Fibroblast of mammary gland (primary cell): ENCODE measurements at regions not wholly inside any gene's neighbourhood (a gene's known extent, or its start where the extent isn't known, plus 50 kb on each side); places are given as distances from the start of the nearest gene placed in this dataset.
A peak's percentile ranks its signal among the peaks of the same experiment; 100 is the strongest.

Experiments used
- DNase-seq: peaks from one replicate; pipeline ENCODE4 v3.0.0-alpha.2; 2010; ENCODE audit warnings: low read depth
- H3K4me3 ChIP-seq: 2 replicates; pipeline ENCODE4 v1.5.1; 2011; ENCODE audit warnings: low read depth, mild to moderate bottlenecking, low read length, moderate library complexity; ENCODE audit not compliant: control insufficient read depth
- CTCF ChIP-seq: conservative IDR thresholded peaks from 2 replicates; pipeline ENCODE4 v1.5.1; 2011; ENCODE audit warnings: low read depth, low read length, inconsistent platforms; ENCODE audit not compliant: control insufficient read depth, insufficient read depth

DNA sequence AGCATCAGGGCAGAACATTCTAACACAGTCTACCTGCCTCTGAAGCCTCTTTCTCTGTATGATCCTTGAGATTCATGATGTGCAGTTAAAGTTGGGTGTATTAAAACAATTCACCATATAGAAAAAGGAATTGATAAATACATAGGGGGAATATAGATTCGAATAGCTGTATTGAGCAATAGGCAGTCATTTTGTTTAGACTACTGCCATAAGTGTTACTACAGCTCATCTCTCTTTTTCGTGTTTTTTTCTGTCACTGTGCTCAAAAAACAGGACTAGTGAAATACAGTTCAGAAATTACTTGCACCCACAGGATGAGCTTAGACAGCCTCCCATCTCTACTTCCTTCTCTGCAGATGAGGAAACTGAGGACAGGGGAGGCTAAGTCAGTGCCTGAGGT lies 144.6 kb upstream of the FBN2 start:
- no peak for TF ChIP-seq CTCF
- no peak for DNase-seq
- no peak overlapping the region for H3K4me3 ChIP-seq

DNA sequence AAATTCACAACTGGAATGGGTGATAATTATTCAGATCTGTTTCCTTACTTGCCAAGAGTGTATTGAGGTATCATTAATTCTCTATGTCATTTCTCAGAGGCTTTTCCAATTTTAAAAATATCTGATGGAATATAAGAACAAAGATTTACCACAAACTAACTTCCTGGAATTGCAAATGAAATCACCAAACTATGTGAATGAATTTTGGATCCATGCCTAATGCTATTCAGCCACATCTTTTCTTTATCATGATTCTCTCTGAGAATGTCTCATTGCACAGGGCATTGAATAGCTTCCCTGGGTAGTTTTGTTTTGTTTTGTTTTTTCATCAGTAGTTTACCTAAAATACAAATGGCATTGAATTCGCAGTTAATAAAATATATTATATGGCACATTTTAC lies 146.9 kb upstream of the FBN2 start:
- no peak for TF ChIP-seq CTCF

DNA sequence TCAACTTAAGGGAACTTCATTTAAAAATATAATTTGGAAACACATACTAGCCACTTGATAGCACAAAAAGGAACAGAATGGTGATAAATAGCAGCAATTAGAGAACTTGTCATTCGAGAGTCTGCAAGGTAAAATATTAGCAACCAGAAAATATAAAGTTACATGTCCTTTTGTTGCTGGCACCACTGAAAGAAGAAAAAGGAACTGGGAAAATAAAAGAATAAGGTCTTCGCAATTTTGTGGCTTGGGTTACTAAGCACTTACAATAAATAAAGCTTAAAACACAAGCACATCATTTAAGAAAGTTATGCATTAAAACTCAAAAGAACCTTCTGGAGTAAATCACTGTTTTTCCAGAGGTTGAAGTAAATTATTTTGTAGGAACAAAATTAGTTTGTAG lies 149.9 kb upstream of the FBN2 start:
- DNase-seq: no peak
- H3K4me3 ChIP-seq: no peak overlapping the region
- TF ChIP-seq CTCF: no peak

More for the DNA sequence above, 146.9 kb upstream of the FBN2 start:
- H3K4me3 ChIP-seq: no peak overlapping the region
- DNase-seq: peak; percentile 48

GRCh38 chr5:128693764-128694163 lies 155.7 kb upstream of the FBN2 start:
- H3K4me3 ChIP-seq: no peak overlapping the region
- TF ChIP-seq CTCF: no peak
- DNase-seq: peak; percentile 20

DNA sequence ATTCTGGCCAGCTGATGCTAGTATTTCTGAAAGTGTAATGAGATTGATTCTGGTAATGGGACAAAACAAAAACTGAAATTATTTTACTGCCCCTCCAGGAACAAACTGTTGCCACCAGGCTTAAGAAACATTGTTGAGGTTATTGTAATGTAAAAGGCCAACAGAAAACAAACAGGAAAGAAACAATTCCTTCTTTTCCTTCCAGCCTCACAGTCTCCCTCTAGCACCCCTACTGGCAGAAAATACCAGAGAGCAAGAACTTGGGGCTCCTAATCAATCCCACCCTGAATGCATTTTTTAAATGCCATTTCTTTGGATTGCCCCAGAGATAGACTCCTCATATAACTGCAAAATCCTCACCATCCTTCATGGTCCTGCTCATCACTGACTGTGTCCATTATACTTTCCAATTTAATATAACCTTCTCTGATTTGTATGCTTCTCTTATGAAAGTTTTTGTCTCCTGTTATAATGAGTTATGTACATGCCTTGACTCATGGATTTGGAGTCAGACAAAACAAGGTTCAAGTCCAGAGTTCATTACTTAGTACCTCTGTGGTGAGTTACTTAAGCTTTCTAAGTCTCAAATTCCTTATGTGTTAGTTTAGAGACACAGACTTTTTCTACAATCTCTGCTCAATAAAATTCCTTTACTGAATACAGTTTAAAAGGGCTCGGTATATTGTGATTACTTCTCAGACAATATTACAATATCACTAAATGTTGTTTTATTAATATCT lies 157.9 kb upstream of the FBN2 start:
- peak; percentile 55 for TF ChIP-seq CTCF
- peak; percentile 30 for DNase-seq
- H3K4me3 ChIP-seq: no peak overlapping the region

DNA sequence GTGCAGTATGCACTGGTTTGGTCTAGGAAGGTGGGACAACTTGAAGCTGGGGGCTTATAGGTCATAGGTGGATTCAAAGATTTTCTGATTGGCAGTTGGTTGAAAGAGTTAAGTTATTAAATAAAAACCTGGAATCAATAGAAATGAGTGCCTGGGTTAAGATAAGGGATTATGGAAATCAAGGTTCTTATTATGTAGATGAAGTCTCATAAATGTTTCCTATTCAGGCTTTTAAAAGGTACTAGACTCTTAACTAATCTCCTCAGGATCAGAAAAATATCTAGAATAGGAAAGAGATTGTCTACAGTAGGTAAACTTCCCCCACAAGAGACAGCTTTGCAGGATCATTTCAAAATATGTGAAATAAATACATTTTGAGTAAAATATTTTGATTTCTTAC lies 163.3 kb upstream of the FBN2 start:
- no peak for DNase-seq
- no peak for TF ChIP-seq CTCF
- no peak overlapping the region for H3K4me3 ChIP-seq
